Subcutaneous abdominal adipose tissue (tissue), 5 donors: ENCODE measurements at regions not wholly inside any gene's neighbourhood (a gene's known extent, or its start where the extent isn't known, plus 50 kb on each side); places are given as distances from the start of the nearest gene placed in this dataset.

ENCODE experiments used
- H3K27ac ChIP-seq: one replicate; pipeline ENCODE4 v1.7.0; 2013; ENCODE audit warnings: low read depth, mild to moderate bottlenecking, inconsistent platforms, low read length, moderate library complexity
- H3K27me3 ChIP-seq, 5 donors: one replicate each; pipeline ENCODE4 v1.7.0; 2013; ENCODE audit warnings: low read length in 5 of 5, inconsistent platforms in 1 of 5; ENCODE audit not compliant: control insufficient read depth in 5 of 5, insufficient read depth in 4 of 5
- H3K36me3 ChIP-seq, 5 donors: one replicate each; pipeline ENCODE4 v1.7.0; 2013; ENCODE audit warnings: low read length in 5 of 5; ENCODE audit not compliant: control insufficient read depth in 5 of 5, insufficient read depth in 5 of 5
- H3K4me1 ChIP-seq, 5 donors: one replicate each; pipeline ENCODE4 v1.7.0; 2013; ENCODE audit warnings: low read length in 5 of 5, mild to moderate bottlenecking in 3 of 5, moderate library complexity in 1 of 5; ENCODE audit not compliant: control insufficient read depth in 5 of 5, insufficient read depth in 5 of 5
- H3K4me3 ChIP-seq, 5 donors: one replicate each; pipeline ENCODE4 v1.7.0; 2013; ENCODE audit warnings: low read length in 5 of 5, low read depth in 1 of 5
- H3K9ac ChIP-seq, 5 donors: one replicate each; pipeline ENCODE4 v1.7.0; 2013; ENCODE audit warnings: low read length in 5 of 5, mild to moderate bottlenecking in 4 of 5, moderate library complexity in 3 of 5
- H3K9me3 ChIP-seq, 5 donors: one replicate each; pipeline ENCODE4 v1.7.0; 2013; ENCODE audit warnings: low read length in 5 of 5; ENCODE audit not compliant: control insufficient read depth in 5 of 5
- donor health status: healthy.
- donor health status: healthy.
- donor health status: healthy.
- donor health status: healthy.
- donor health status: healthy.

- Histone ChIP-seq H3K4me1 (no peaks in the 10 kb centered on the region), H3K27ac (no peak overlapping the region), H3K36me3 (no peaks in the 10 kb centered on the region), H3K9ac (no peak overlapping the region), H3K27me3 (no peaks in the 10 kb centered on the region), H3K9me3 (no peaks in the 10 kb centered on the region), H3K4me3 (no peak overlapping the region)
Observed at GRCh38 chr6:47360388-47360787, 50.7 kb upstream of the TNFRSF21 start.

DNA sequence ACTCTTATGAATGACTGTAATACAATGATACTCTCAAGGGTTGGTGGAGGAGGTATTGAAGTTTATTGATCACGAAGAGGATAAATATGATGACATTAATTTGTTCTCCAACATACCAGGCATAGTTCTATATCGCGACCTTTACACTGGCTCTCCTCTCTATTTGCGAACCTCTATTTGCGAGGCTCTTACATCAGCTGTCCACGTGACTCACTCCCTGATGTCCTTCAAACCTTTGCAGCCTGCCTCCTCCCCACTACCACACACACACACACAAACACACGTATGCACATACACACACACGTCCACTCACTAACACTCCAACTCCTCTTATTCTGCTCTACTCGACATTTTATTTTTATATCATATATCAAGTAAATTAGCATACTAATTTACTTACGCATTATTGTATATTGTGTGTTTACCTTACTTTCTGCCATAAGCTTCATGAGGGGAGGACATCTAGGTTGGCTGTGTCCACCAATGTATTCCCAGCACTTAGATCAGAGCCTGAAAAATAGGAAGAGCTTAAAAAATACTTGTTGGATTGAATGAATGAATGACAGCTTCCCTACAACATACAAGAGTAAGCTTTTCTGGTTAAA, 53.3 kb upstream of the TNFRSF21 start:
- no peaks in the 10 kb centered on the region for H3K36me3 ChIP-seq
- H3K4me1 ChIP-seq: no peaks in the 10 kb centered on the region
- no peak overlapping the region for H3K27ac ChIP-seq
- no peaks in the 10 kb centered on the region for H3K9me3 ChIP-seq
- no peaks in the 10 kb centered on the region for H3K27me3 ChIP-seq
- H3K4me3 ChIP-seq: no peak overlapping the region
- no peak overlapping the region for H3K9ac ChIP-seq

DNA sequence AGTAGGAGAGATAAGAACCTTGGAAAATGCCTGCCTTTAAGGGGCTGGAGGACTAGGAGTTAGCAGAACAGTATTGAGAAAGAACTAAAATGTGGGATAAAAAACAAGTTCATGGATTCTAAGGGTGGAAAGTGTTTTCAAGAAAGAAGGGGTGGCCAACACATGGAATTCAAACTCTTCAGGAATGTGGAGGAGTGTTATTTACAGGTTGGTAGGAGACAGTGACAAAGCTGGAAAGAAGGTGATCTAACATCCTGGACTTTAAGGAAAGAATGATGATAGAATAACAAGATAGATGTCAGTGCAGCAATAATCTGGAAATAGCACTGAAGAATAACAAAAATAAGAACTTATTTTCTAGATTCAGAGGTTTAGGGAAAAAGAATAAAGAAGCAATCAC, 54.0 kb upstream of the TNFRSF21 start:
- H3K9me3 ChIP-seq: no peaks in the 10 kb centered on the region
- no peak overlapping the region for H3K27ac ChIP-seq
- no peak overlapping the region for H3K4me3 ChIP-seq
- no peaks in the 10 kb centered on the region for H3K4me1 ChIP-seq
- no peak overlapping the region for H3K9ac ChIP-seq
- H3K27me3 ChIP-seq: no peaks in the 10 kb centered on the region
- no peaks in the 10 kb centered on the region for H3K36me3 ChIP-seq

GRCh38 chr6:47366335-47366890, 56.7 kb upstream of the TNFRSF21 start:
- no peaks in the 10 kb centered on the region for H3K27me3 ChIP-seq
- H3K36me3 ChIP-seq: no peaks in the 10 kb centered on the region
- H3K9me3 ChIP-seq: no peaks in the 10 kb centered on the region
- no peak overlapping the region for H3K27ac ChIP-seq
- H3K9ac ChIP-seq: no peak overlapping the region
- H3K4me3 ChIP-seq: no peak overlapping the region
- H3K4me1 ChIP-seq: peaks cover 0 to 6% (median 1%) of the 10 kb centered on the region in 5 donors

- no peak overlapping the region for H3K9ac ChIP-seq
- no peaks in the 10 kb centered on the region for H3K36me3 ChIP-seq
- peaks cover 0 to 9% (median 8%) of the 10 kb centered on the region in 5 donors for H3K4me1 ChIP-seq
- no peak overlapping the region for H3K4me3 ChIP-seq
- H3K9me3 ChIP-seq: peaks cover 0 to 4% (median 0%) of the 10 kb centered on the region in 5 donors
- H3K27me3 ChIP-seq: no peaks in the 10 kb centered on the region
- peak overlapping the region; percentile 63 for H3K27ac ChIP-seq
Observed at GRCh38 chr6:47371139-47371869, 61.6 kb upstream of the TNFRSF21 start.

GRCh38 chr6:47371870-47372255, 62.2 kb upstream of the TNFRSF21 start:
- Histone ChIP-seq H3K9ac (no peak overlapping the region), H3K9me3 (peaks cover 0 to 4% (median 0%) of the 10 kb centered on the region in 5 donors), H3K4me3 (no peak overlapping the region), H3K27ac (peak overlapping the region; percentile 19), H3K36me3 (no peaks in the 10 kb centered on the region), H3K27me3 (no peaks in the 10 kb centered on the region), H3K4me1 (peaks cover 0 to 9% (median 8%) of the 10 kb centered on the region in 5 donors)

DNA sequence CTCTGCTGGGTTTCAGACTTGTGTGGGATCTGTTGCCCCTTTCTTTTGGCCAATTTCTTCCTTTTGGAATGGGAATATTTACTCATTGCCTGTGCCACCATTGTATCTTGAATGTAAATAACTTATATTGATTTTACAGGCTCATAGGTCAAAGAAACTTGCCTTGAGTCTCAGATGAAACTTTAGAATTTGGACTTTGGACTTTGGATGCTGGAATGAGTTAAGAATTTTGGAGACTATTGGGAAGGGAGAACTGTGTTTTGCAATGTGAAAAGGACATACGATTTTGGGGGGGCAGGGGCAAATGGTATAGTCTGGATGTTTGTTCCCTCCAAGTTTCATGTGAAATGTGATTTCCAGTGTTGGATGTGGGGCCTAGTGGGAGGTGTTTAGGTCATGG, 62.6 kb upstream of the TNFRSF21 start:
- no peak overlapping the region for H3K27ac ChIP-seq
- no peaks in the 10 kb centered on the region for H3K27me3 ChIP-seq

GRCh38 chr6:47375426-47375825, 65.7 kb upstream of the TNFRSF21 start:
- Histone ChIP-seq H3K4me3 (no peak overlapping the region), H3K9me3 (peaks cover 0 to 4% (median 0%) of the 10 kb centered on the region in 5 donors), H3K36me3 (no peaks in the 10 kb centered on the region), H3K27ac (no peak overlapping the region), H3K27me3 (no peaks in the 10 kb centered on the region), H3K4me1 (peaks cover 0 to 17% (median 13%) of the 10 kb centered on the region in 5 donors), H3K9ac (no peak overlapping the region)

More for the DNA sequence above, 62.6 kb upstream of the TNFRSF21 start:
- H3K4me3 ChIP-seq: no peak overlapping the region
- peaks cover 0 to 4% (median 0%) of the 10 kb centered on the region in 5 donors for H3K9me3 ChIP-seq
- H3K36me3 ChIP-seq: no peaks in the 10 kb centered on the region
- H3K9ac ChIP-seq: no peak overlapping the region
- peaks cover 0 to 9% (median 8%) of the 10 kb centered on the region in 5 donors for H3K4me1 ChIP-seq

- no peaks in the 10 kb centered on the region for H3K9me3 ChIP-seq
- H3K36me3 ChIP-seq: no peaks in the 10 kb centered on the region
- H3K9ac ChIP-seq: no peak overlapping the region
- H3K4me3 ChIP-seq: no peak overlapping the region
- H3K4me1 ChIP-seq: peaks cover 0 to 9% (median 7%) of the 10 kb centered on the region in 5 donors
- H3K27me3 ChIP-seq: no peaks in the 10 kb centered on the region
- no peak overlapping the region for H3K27ac ChIP-seq
Observed at GRCh38 chr6:47376930-47377329, 67.2 kb upstream of the TNFRSF21 start.

GRCh38 chr6:47377971-47378370, 68.3 kb upstream of the TNFRSF21 start:
- H3K27ac ChIP-seq: no peak overlapping the region

More at GRCh38 chr6:47377971-47378370, 68.3 kb upstream of the TNFRSF21 start:
- H3K36me3 ChIP-seq: no peaks in the 10 kb centered on the region
- H3K27me3 ChIP-seq: no peaks in the 10 kb centered on the region
- peaks cover 0 to 9% (median 7%) of the 10 kb centered on the region in 5 donors for H3K4me1 ChIP-seq
- H3K9me3 ChIP-seq: no peaks in the 10 kb centered on the region
- no peak overlapping the region for H3K9ac ChIP-seq
- H3K4me3 ChIP-seq: no peak overlapping the region
